IMR-90 (cell line): ENCODE measurements at regions not wholly inside any gene's neighbourhood (a gene's known extent, or its start where the extent isn't known, plus 50 kb on each side); places are given as distances from the start of the nearest gene placed in this dataset.

Experiments used
- ATAC-seq: fragments of 200-7000 bp; cut with Tn5 transposase; 2 replicates; pipeline ENCODE4 v1.9.1; 2020; ENCODE audit warnings: low read depth, mild to moderate bottlenecking, moderate library complexity
- BruUV-seq: library from RNA; stranded (reverse); fragments of 400-500 nt; replicated peaks from 2 replicates; lab custom pipeline; 2021; lab: Mats Ljungman, UMichigan
- CTCF ChIA-PET: fragments of 300-600 bp; formaldehyde crosslinking; extraction: SDS; loops from one replicate; lab custom pipeline; 2021; ENCODE audit warnings: antibody characterized with exemption; lab: Yijun Ruan, JAX
- POLR2A ChIA-PET: fragments of 300-600 bp; sonication (Branson Sonifier 250); formaldehyde crosslinking; loops from one replicate; lab custom pipeline; 2022; ENCODE audit warnings: antibody characterized with exemption; ENCODE audit not compliant: unreplicated experiment; lab: Charles Lee
- DNase-seq: peaks from one replicate; pipeline ENCODE4 v3.0.0; 2013
- H2AFZ ChIP-seq: replicated peaks from 2 replicates; pipeline ENCODE3; 2013; ENCODE audit warnings: low read length, mild to moderate bottlenecking; ENCODE audit not compliant: poor library complexity
- H2AK5ac ChIP-seq: 2 replicates; pipeline ENCODE4 v1.6.1; 2013; ENCODE audit warnings: low read depth, low read length, inconsistent platforms
- H2AK9ac ChIP-seq: replicated peaks from 2 replicates; pipeline ENCODE3; 2013; ENCODE audit warnings: mild to moderate bottlenecking, low read depth, low read length, moderate library complexity; ENCODE audit not compliant: poor library complexity
- H2BK120ac ChIP-seq: 2 replicates; pipeline ENCODE4 v1.6.1; 2013; ENCODE audit warnings: low read depth, low read length, inconsistent platforms
- H2BK15ac ChIP-seq: 3 replicates; pipeline ENCODE4 v1.6.1; 2013; ENCODE audit warnings: low read depth, low read length, inconsistent platforms
- H2BK20ac ChIP-seq: 2 replicates; pipeline ENCODE4 v1.6.1; 2013; ENCODE audit warnings: low read depth, mild to moderate bottlenecking, inconsistent platforms, low read length, moderate library complexity
- H2BK5ac ChIP-seq: 2 replicates; pipeline ENCODE4 v1.6.1; 2013; ENCODE audit warnings: mild to moderate bottlenecking, low read depth, low read length, inconsistent platforms; ENCODE audit not compliant: poor library complexity, severe bottlenecking
- H3K14ac ChIP-seq: replicated peaks from 2 replicates; pipeline ENCODE4 v1.6.1; 2013; ENCODE audit warnings: low read depth, low read length, inconsistent platforms
- H3K18ac ChIP-seq: 2 replicates; pipeline ENCODE4 v1.6.1; 2013; ENCODE audit warnings: low read depth, low read length, control low read depth
- H3K23ac ChIP-seq: 2 replicates; pipeline ENCODE4 v1.6.1; 2013; ENCODE audit warnings: low read depth, low read length, inconsistent platforms
- H3K27ac ChIP-seq: 2 replicates; pipeline ENCODE4 v1.5.1; 2013; ENCODE audit warnings: mild to moderate bottlenecking, control low read depth, low read length; ENCODE audit not compliant: insufficient read depth
- H3K27me3 ChIP-seq: 2 replicates; pipeline ENCODE4 v1.6.1; 2013; ENCODE audit warnings: low read length; ENCODE audit not compliant: control insufficient read depth, insufficient read depth
- H3K36me3 ChIP-seq: 2 replicates; pipeline ENCODE4 v1.6.1; 2013; ENCODE audit warnings: low read length, mixed read lengths; ENCODE audit not compliant: control insufficient read depth, insufficient read depth
- H3K4ac ChIP-seq: 2 replicates; pipeline ENCODE4 v1.6.1; 2013; ENCODE audit warnings: low read depth, low read length, inconsistent platforms
- H3K4me1 ChIP-seq: 2 replicates; pipeline ENCODE4 v1.6.1; 2013; ENCODE audit warnings: low read length, mixed read lengths; ENCODE audit not compliant: control insufficient read depth, insufficient read depth
- H3K4me2 ChIP-seq: 2 replicates; pipeline ENCODE4 v1.6.1; 2013; ENCODE audit warnings: low read depth, mild to moderate bottlenecking, control low read depth, low read length, moderate library complexity
- H3K4me3 ChIP-seq: 2 replicates; pipeline ENCODE4 v1.5.1; 2013; ENCODE audit warnings: low read depth, mild to moderate bottlenecking, control low read depth, low read length, moderate library complexity; ENCODE audit not compliant: insufficient read depth
- H3K56ac ChIP-seq: 2 replicates; pipeline ENCODE4 v1.6.1; 2013; ENCODE audit warnings: low read length, inconsistent platforms; ENCODE audit not compliant: insufficient read depth; ENCODE audit errors: extremely low read depth
- H3K79me1 ChIP-seq, 2 experiments: 2 replicates each; pipeline ENCODE4 v1.6.1; 2013; ENCODE audit warnings: low read length in 2 of 2, inconsistent platforms in 1 of 2, low read depth in 1 of 2
- H3K9ac ChIP-seq: 2 replicates; pipeline ENCODE4 v1.6.1; 2013; ENCODE audit warnings: low read depth, low read length, control low read depth
- H3K9me1 ChIP-seq: 2 replicates; pipeline ENCODE4 v1.6.1; 2013; ENCODE audit warnings: low read length, inconsistent platforms; ENCODE audit not compliant: insufficient read depth
- H3K9me3 ChIP-seq: 2 replicates; pipeline ENCODE4 v1.6.1; 2013; ENCODE audit warnings: low read length; ENCODE audit not compliant: control insufficient read depth, insufficient read depth
- H4K20me1 ChIP-seq: 2 replicates; pipeline ENCODE4 v1.6.1; 2013; ENCODE audit warnings: low read length, inconsistent platforms; ENCODE audit not compliant: insufficient read depth
- H4K5ac ChIP-seq: 2 replicates; pipeline ENCODE4 v1.6.1; 2013; ENCODE audit warnings: mild to moderate bottlenecking, low read depth, low read length, control low read depth
- H4K8ac ChIP-seq, 2 experiments: 2 replicates each; pipeline ENCODE4 v1.6.1; 2013; ENCODE audit warnings: low read depth in 2 of 2, low read length in 2 of 2, control low read depth in 1 of 2, inconsistent platforms in 1 of 2
- H4K91ac ChIP-seq: 2 replicates; pipeline ENCODE4 v1.6.1; 2013; ENCODE audit warnings: low read depth, low read length, inconsistent platforms; ENCODE audit not compliant: insufficient read depth
- BHLHE40 ChIP-seq: fragments of 150-350 bp; IDR thresholded peaks from 2 replicates; pipeline ENCODE4 v1.6.1; 2016; ENCODE audit warnings: mild to moderate bottlenecking, low read depth, low read length
- CHD1 ChIP-seq: IDR thresholded peaks from 2 replicates; pipeline ENCODE4 v1.6.1; 2012; ENCODE audit warnings: low read depth, low read length, improper control_type of control experiment
- FOS ChIP-seq: fragments of 150-350 bp; IDR thresholded peaks from 2 replicates; pipeline ENCODE4 v1.6.1; 2016; ENCODE audit warnings: low read depth, low read length
- MAZ ChIP-seq: IDR thresholded peaks from 2 replicates; pipeline ENCODE4 v1.6.1; 2012; ENCODE audit warnings: low read depth, mild to moderate bottlenecking, low read length, improper control_type of control experiment, moderate library complexity, borderline replicate concordance
- POLR2A ChIP-seq: IDR thresholded peaks from 2 replicates; pipeline ENCODE4 v1.6.1; 2012; ENCODE audit warnings: mild to moderate bottlenecking, low read depth, low read length
- RAD21 ChIP-seq: IDR thresholded peaks from 2 replicates; pipeline ENCODE4 v1.6.1; 2012; ENCODE audit warnings: low read length, improper control_type of control experiment
- RFX5 ChIP-seq: IDR thresholded peaks from 2 replicates; pipeline ENCODE4 v1.8.0; 2012; ENCODE audit warnings: low read depth, mild to moderate bottlenecking, low read length, moderate library complexity
- SMC3 ChIP-seq: fragments of 150-350 bp; IDR thresholded peaks from 2 replicates; pipeline ENCODE4 v1.6.1; 2016; ENCODE audit warnings: low read depth, mild to moderate bottlenecking, antibody characterized with exemption, low read length, moderate library complexity
- WGBS, 2 experiments: methylation state at CpG; one replicate each; pipeline versions ENCODE4 v1.1.5 to v1.1.7; 2013; ENCODE audit warnings: missing lambda C conversion rate in 2 of 2; ENCODE audit not compliant: insufficient read length in 1 of 2; ENCODE audit errors: extremely low coverage in 2 of 2; 5-methylcytosine and 5-hydroxymethylcytosine counted together
- dilution Hi-C: fragments of 300-500 bp; cut with HindIII; formaldehyde crosslinking; loops from one replicate; pipeline ENCODE4 v1.14.3; 2018; ENCODE audit warnings: low sequenced_read_pairs; ENCODE audit not compliant: unreplicated experiment
- in situ Hi-C: fragments of 300-500 bp; cut with MboI; formaldehyde crosslinking; loops from 3 replicates; pipeline ENCODE4 v1.14.3; 2019; ENCODE audit warnings: low sequenced_read_pairs, inconsistent platforms, mixed read lengths
- intact Hi-C: fragments of 100-400 bp; cut with micrococcal nuclease; formaldehyde crosslinking; loops from 2 replicates; pipeline ENCODE4 v1.10.0; 2022
- TF ChIP-seq, protein P1 (sequence below): fragments of 150-350 bp; IDR thresholded peaks from 2 replicates; pipeline ENCODE4 v1.6.1; 2017; ENCODE audit warnings: mild to moderate bottlenecking, antibody characterized with exemption, low read length, low read depth
- TF ChIP-seq, protein P2 (sequence below): conservative IDR thresholded peaks from 2 replicates; pipeline ENCODE4 v1.5.1; 2012; ENCODE audit warnings: mild to moderate bottlenecking, low read depth, low read length, improper control_type of control experiment
- TF ChIP-seq, protein P3 (sequence below): fragments of 150-350 bp; IDR thresholded peaks from 2 replicates; pipeline ENCODE4 v1.6.1; 2016; ENCODE audit warnings: low read depth, mild to moderate bottlenecking, low read length, moderate library complexity, borderline replicate concordance

DNA sequence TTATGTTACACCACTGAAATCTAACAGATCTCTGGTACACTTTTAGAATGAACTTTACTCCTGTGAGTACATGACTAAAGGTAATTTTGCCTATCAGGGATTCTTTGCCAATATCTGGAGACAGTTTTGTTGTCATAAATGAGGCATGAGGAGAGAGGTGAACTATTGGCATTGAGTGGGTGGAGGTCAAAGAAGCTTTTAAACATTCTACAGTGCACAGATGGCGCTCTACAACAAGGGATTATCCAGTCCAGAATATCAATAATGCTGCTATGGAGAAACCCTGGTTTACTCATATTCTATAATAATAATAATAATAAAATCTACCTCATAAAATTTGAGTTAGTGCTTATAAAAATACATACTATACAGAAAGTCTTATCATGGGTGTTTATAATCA lies 702.3 kb downstream of the SI start:
- 0 out of 2 replicates have a peak, but pooled peaks cover under 1% of the 10 kb centered on the region for H3K9me3 ChIP-seq
- H2BK5ac ChIP-seq = no peak overlapping the region
- DNase-seq (no peak), ATAC-seq (no peak)
- no peak overlapping the region for H2BK120ac ChIP-seq
- ChIA-PET CTCF (interaction anchor here (0.9 kb wide), 1 partner anchor 19 kb away, joined by 3 read pairs; no protein-coding TSS in a partner anchor), POLR2A (no interaction called here)
- no TSS peak for BruUV-seq
- H4K20me1 ChIP-seq = no peaks in the 10 kb centered on the region
- no peak overlapping the region for H4K5ac ChIP-seq
- H3K9me1 ChIP-seq = no peaks in the 10 kb centered on the region
- dilution Hi-C loops (no loop called here), in situ Hi-C loops (no loop called here), intact Hi-C loops (no loop called here)
- no peak overlapping the region for H2AK5ac ChIP-seq
- H3K4me2 ChIP-seq = no peak overlapping the region
- WGBS, 2 experiments = no CpG with 5 or more reads among the region's 1 CpG
- no peaks in the 10 kb centered on the region for H3K79me1 ChIP-seq
- TF ChIP-seq, protein P1, sequence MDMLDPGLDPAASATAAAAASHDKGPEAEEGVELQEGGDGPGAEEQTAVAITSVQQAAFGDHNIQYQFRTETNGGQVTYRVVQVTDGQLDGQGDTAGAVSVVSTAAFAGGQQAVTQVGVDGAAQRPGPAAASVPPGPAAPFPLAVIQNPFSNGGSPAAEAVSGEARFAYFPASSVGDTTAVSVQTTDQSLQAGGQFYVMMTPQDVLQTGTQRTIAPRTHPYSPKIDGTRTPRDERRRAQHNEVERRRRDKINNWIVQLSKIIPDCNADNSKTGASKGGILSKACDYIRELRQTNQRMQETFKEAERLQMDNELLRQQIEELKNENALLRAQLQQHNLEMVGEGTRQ = no peak
- TF ChIP-seq BHLHE40 (no peak), POLR2A (no peak), SMC3 (no peak), MAZ (no peak), RAD21 (no peak), CHD1 (no peak), FOS (no peak), RFX5 (no peak)
- TF ChIP-seq, protein P2, sequence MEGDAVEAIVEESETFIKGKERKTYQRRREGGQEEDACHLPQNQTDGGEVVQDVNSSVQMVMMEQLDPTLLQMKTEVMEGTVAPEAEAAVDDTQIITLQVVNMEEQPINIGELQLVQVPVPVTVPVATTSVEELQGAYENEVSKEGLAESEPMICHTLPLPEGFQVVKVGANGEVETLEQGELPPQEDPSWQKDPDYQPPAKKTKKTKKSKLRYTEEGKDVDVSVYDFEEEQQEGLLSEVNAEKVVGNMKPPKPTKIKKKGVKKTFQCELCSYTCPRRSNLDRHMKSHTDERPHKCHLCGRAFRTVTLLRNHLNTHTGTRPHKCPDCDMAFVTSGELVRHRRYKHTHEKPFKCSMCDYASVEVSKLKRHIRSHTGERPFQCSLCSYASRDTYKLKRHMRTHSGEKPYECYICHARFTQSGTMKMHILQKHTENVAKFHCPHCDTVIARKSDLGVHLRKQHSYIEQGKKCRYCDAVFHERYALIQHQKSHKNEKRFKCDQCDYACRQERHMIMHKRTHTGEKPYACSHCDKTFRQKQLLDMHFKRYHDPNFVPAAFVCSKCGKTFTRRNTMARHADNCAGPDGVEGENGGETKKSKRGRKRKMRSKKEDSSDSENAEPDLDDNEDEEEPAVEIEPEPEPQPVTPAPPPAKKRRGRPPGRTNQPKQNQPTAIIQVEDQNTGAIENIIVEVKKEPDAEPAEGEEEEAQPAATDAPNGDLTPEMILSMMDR = no peak
- TF ChIP-seq, protein P3, sequence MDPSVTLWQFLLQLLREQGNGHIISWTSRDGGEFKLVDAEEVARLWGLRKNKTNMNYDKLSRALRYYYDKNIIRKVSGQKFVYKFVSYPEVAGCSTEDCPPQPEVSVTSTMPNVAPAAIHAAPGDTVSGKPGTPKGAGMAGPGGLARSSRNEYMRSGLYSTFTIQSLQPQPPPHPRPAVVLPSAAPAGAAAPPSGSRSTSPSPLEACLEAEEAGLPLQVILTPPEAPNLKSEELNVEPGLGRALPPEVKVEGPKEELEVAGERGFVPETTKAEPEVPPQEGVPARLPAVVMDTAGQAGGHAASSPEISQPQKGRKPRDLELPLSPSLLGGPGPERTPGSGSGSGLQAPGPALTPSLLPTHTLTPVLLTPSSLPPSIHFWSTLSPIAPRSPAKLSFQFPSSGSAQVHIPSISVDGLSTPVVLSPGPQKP = no peak
- no peak overlapping the region for H3K4ac ChIP-seq
- H2AFZ ChIP-seq = no peak overlapping the region
- H3K18ac ChIP-seq = no peak overlapping the region
- no peak overlapping the region for H3K4me3 ChIP-seq
- H3K14ac ChIP-seq = no peak overlapping the region
- H2BK15ac ChIP-seq = no peak overlapping the region
- no peak overlapping the region for H4K8ac ChIP-seq
- no peak overlapping the region for H3K56ac ChIP-seq
- no peaks in the 10 kb centered on the region for H3K4me1 ChIP-seq
- H3K27me3 ChIP-seq = no peaks in the 10 kb centered on the region
- no peak overlapping the region for H3K23ac ChIP-seq
- H2AK9ac ChIP-seq = no peak overlapping the region
- no peak overlapping the region for H4K91ac ChIP-seq
- H3K9ac ChIP-seq = no peak overlapping the region
- no peaks in the 10 kb centered on the region for H3K36me3 ChIP-seq
- no peak overlapping the region for H2BK20ac ChIP-seq
- H3K27ac ChIP-seq = no peak overlapping the region
